Activated CD4-positive, alpha-beta memory T cell treated with anti-CD3 and anti-CD28 coated beads for 36 hours (primary cell): ENCODE measurements at regions not wholly inside any gene's neighbourhood (a gene's known extent, or its start where the extent isn't known, plus 50 kb on each side); places are given as distances from the start of the nearest gene placed in this dataset.
"Not testable (repeated sequence)": the region's sequence is repeated elsewhere in the genome, so short reads cannot be mapped to it uniquely, and the experiment has no call there.

Experiments used
- CTCF ChIA-PET: fragments of 350-600 bp; sonication (Branson Sonifier 250); formaldehyde crosslinking; loops from one replicate; lab custom pipeline; 2021; ENCODE audit warnings: antibody characterized with exemption, inconsistent platforms; lab: Charles Lee
- POLR2A ChIA-PET: fragments of 350-600 bp; sonication (Branson Sonifier 250); formaldehyde crosslinking; loops from one replicate; lab custom pipeline; 2021; ENCODE audit warnings: antibody characterized with exemption; lab: Charles Lee
- DNase-seq: peaks from one replicate; pipeline ENCODE4 v3.0.0-alpha.2; 2020
- H3K27ac Mint-ChIP-seq: one replicate; pipeline ENCODE4 v1.8.0; 2021; ENCODE audit warnings: mixed read lengths
- H3K27me3 Mint-ChIP-seq: one replicate; pipeline ENCODE4 v1.8.0; 2021; ENCODE audit warnings: mixed read lengths
- H3K36me3 Mint-ChIP-seq: one replicate; pipeline ENCODE4 v1.8.0; 2021; ENCODE audit warnings: mixed read lengths
- H3K4me1 Mint-ChIP-seq: one replicate; pipeline ENCODE4 v1.8.0; 2021; ENCODE audit warnings: low read depth, mixed read lengths
- H3K4me3 Mint-ChIP-seq: one replicate; pipeline ENCODE4 v1.8.0; 2021; ENCODE audit warnings: mild to moderate bottlenecking, mixed read lengths
- H3K9me3 Mint-ChIP-seq: one replicate; pipeline ENCODE4 v1.8.0; 2021; ENCODE audit warnings: mixed read lengths
- intact Hi-C: fragments of 100-400 bp; cut with micrococcal nuclease; formaldehyde crosslinking; loops from one replicate; pipeline ENCODE4 v1.15.1; 2023

DNA sequence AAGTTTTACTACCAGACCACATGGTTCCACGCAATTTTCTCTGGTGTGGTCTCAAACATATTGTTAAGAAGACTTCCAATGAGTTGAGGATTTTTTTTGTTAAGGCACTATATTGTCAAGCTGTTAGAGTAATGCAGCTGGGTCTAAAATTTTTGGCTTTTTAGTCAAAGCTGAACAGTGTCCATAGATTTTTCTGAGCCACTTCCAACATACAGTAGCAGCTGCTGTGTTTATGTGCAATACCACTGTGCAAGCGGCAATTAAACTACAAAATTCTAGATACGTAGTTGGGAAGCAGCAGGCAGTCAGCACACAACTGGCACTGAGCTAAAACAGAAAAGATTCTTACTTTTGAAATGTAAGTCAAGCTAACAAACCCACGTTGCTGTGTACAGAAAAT lies 1551.1 kb upstream of the AGA start:
- POLR2A ChIA-PET: no interaction called here

DNA sequence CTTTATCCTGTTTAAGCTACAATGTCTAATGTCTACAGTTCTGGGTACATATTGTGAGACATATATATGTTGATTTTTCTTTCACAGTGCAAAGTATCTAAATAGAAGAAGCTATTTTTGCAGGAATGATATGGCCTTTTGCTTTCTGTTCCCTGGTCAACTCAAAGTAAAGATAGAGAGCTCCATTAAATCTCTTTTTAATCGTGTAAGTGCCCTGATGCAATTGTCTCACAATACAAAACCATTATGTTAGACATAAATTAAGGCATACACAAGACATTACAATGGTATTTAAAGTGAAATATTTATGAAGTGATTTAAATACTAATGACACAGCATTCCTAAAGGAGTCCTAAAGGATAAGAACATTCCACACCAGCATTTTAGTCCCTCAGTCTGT lies 1559.7 kb upstream of the AGA start:
- no peaks in the 10 kb centered on the region for H3K9me3 Mint-ChIP-seq
- intact Hi-C loops: no loop called here
- CTCF ChIA-PET: no interaction called here

More for the DNA sequence above, 1551.1 kb upstream of the AGA start:
- no peak for DNase-seq
- H3K27me3 Mint-ChIP-seq: no peaks in the 10 kb centered on the region
- intact Hi-C loops: no loop called here
- no peaks in the 10 kb centered on the region for H3K4me1 Mint-ChIP-seq
- no peak overlapping the region for H3K27ac Mint-ChIP-seq
- CTCF ChIA-PET: no interaction called here
- no peak overlapping the region for H3K4me3 Mint-ChIP-seq
- H3K9me3 Mint-ChIP-seq: peaks cover 2% of the 10 kb centered on the region
- H3K36me3 Mint-ChIP-seq: no peaks in the 10 kb centered on the region

DNA sequence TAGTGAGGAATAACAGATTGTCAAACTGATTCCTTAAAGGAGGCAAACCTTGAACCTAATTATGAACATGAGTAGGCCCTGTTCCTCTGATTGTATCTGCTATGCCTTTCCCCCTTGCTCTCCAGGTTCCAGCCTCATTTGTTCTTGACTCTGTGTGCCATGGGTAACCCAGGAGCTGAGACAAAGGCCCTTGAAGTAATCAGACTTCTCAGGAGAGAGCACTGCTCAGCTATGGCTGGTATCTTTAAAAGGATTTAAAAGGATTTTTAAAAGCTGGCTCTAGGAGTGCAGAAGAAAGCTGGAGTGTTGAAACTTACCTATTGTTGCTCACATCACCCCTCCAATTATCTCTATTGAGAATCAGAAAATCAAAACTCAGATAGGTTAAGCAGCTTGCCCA lies 1565.5 kb upstream of the AGA start:
- H3K9me3 Mint-ChIP-seq: peaks cover 2% of the 10 kb centered on the region

More for the DNA sequence above, 1559.7 kb upstream of the AGA start:
- no peak overlapping the region for H3K27ac Mint-ChIP-seq
- POLR2A ChIA-PET: no interaction called here
- DNase-seq: no peak
- no peaks in the 10 kb centered on the region for H3K4me1 Mint-ChIP-seq
- no peak overlapping the region for H3K4me3 Mint-ChIP-seq
- H3K27me3 Mint-ChIP-seq: no peaks in the 10 kb centered on the region
- no peaks in the 10 kb centered on the region for H3K36me3 Mint-ChIP-seq

DNA sequence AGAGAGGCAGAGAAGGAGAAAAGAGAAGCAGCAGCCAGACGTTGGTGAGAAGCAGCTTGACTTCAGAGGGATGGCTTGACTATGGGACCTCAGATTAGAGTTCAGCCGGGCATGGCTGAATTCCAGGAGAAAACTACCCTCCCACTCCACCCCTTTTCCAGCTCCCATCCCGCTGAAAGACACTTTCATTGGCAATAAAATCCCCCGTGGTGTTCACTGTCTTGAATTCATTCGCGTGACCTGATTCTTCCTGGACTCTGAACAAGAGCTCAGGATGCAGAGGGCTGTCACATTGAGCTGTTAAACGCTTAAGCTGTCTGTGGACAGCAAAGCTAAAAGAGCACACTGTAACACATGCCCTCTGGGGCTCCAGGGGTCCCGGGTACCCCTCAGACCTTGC lies 1575.3 kb upstream of the AGA start:
- no peak overlapping the region for H3K27ac Mint-ChIP-seq
- no peaks in the 10 kb centered on the region for H3K27me3 Mint-ChIP-seq
- H3K4me3 Mint-ChIP-seq: no peak overlapping the region
- intact Hi-C loops: no loop called here
- POLR2A ChIA-PET: no interaction called here
- CTCF ChIA-PET: no interaction called here
- no peaks in the 10 kb centered on the region for H3K36me3 Mint-ChIP-seq
- no peaks in the 10 kb centered on the region for H3K4me1 Mint-ChIP-seq
- no peak for DNase-seq
- H3K9me3 Mint-ChIP-seq: peaks cover 12% of the 10 kb centered on the region

More for the DNA sequence above, 1565.5 kb upstream of the AGA start:
- Mint-ChIP-seq H3K27ac (no peak overlapping the region), H3K36me3 (no peaks in the 10 kb centered on the region), H3K27me3 (no peaks in the 10 kb centered on the region), H3K4me3 (no peak overlapping the region), H3K4me1 (no peaks in the 10 kb centered on the region)
- ChIA-PET CTCF (no interaction called here), POLR2A (no interaction called here)
- intact Hi-C loops: no loop called here
- DNase-seq: no peak

DNA sequence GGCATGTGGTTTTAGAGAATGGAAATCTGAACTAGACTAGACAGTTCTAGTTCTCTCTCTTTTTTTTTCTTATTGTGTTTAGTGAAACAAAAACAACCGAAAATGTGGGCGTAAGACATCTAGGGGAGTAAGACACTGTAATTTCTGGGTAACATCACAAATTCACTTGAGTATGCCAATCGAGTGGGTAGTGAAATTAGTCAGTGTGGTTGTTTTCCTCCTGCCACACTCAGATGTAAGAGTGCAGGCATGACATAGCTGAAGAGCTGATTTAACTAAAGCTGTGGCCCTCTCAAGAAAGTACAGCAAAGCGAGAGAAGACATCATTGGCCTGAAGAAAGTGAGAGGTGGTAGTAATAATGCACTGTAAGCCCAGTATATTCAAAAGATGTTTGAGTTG lies 1585.3 kb upstream of the AGA start:
- H3K27ac Mint-ChIP-seq: no peak overlapping the region
- H3K4me3 Mint-ChIP-seq: no peak overlapping the region
- no peaks in the 10 kb centered on the region for H3K36me3 Mint-ChIP-seq
- H3K27me3 Mint-ChIP-seq: no peaks in the 10 kb centered on the region
- intact Hi-C loops: no loop called here
- peaks cover 20% of the 10 kb centered on the region for H3K9me3 Mint-ChIP-seq
- no peak for DNase-seq
- CTCF ChIA-PET: no interaction called here
- no peaks in the 10 kb centered on the region for H3K4me1 Mint-ChIP-seq
- POLR2A ChIA-PET: no interaction called here

DNA sequence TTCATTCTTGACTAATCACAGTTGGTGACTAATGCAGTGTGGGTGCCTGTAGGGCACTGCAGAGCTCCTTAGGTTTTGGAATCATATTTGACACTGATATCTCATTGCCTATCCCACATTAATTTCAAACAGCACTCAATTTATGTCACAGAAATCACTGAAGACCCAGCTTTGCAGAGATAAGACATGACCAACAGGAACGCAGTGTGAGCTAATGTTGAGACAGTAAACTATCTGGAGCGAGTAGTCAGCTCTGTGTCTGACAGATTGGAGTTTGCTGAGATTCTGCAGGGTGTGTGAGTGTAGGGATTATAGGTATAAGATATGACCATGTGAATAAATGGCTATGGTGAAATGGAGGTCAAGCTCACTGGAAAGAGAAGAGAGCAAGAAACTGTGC lies 1586.1 kb upstream of the AGA start:
- CTCF ChIA-PET: no interaction called here
- Mint-ChIP-seq H3K27me3 (no peaks in the 10 kb centered on the region), H3K9me3 (peaks cover 23% of the 10 kb centered on the region), H3K36me3 (no peaks in the 10 kb centered on the region), H3K4me3 (no peak overlapping the region), H3K27ac (no peak overlapping the region), H3K4me1 (no peaks in the 10 kb centered on the region)
- intact Hi-C loops: no loop called here
- DNase-seq: no peak
- POLR2A ChIA-PET: no interaction called here

DNA sequence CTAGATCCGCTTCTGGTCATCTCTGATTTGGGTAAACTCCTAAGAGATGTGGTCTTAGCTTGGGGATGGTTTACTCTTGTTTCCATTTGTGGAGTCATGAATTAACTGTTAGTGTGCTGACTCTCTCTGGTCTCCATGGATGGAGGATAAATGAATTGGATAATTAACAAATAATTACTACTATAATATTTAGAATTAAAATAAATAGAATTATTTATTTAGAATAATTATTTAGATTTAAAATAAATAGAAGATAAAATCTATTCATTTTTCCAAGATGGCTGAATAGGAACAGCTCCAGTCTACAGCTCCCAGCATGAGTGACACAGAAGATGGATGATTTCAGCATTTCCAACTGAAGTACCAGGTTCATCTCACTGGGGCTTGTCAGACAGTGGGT lies 1587.4 kb upstream of the AGA start:
- ChIA-PET POLR2A (no interaction called here), CTCF (no interaction called here)
- H3K4me3 Mint-ChIP-seq: no peak overlapping the region
- intact Hi-C loops: no loop called here
- H3K4me1 Mint-ChIP-seq: no peaks in the 10 kb centered on the region
- H3K36me3 Mint-ChIP-seq: no peaks in the 10 kb centered on the region
- no peaks in the 10 kb centered on the region for H3K27me3 Mint-ChIP-seq
- H3K27ac Mint-ChIP-seq: no peak overlapping the region
- H3K9me3 Mint-ChIP-seq: peaks cover 27% of the 10 kb centered on the region
- DNase-seq: no peak

DNA sequence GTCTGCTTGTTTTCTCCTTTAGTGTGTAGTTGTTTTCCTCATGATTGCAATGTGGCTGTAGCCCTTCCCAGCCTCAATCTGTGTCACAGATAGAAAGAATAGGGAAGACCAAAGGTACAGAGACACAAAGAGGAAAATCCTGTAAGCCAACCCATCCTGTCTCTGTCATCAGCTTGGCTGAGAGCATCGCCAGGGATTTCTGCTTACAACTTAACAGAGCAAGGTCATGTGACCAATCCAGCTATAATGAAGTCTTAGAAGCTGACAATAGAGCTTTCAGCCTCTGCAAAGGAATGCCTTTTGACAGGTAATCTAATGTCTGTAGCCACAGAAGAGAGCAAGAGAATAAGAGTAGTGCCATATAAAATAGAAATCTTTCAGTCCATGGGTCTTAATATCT lies 1598.0 kb upstream of the AGA start:
- Mint-ChIP-seq H3K27me3 (no peaks in the 10 kb centered on the region), H3K27ac (no peak overlapping the region), H3K36me3 (no peaks in the 10 kb centered on the region), H3K4me1 (no peaks in the 10 kb centered on the region), H3K9me3 (peaks cover 4% of the 10 kb centered on the region), H3K4me3 (no peak overlapping the region)
- intact Hi-C loops: no loop called here
- POLR2A ChIA-PET: no interaction called here
- no peak for DNase-seq
- CTCF ChIA-PET: no interaction called here

DNA sequence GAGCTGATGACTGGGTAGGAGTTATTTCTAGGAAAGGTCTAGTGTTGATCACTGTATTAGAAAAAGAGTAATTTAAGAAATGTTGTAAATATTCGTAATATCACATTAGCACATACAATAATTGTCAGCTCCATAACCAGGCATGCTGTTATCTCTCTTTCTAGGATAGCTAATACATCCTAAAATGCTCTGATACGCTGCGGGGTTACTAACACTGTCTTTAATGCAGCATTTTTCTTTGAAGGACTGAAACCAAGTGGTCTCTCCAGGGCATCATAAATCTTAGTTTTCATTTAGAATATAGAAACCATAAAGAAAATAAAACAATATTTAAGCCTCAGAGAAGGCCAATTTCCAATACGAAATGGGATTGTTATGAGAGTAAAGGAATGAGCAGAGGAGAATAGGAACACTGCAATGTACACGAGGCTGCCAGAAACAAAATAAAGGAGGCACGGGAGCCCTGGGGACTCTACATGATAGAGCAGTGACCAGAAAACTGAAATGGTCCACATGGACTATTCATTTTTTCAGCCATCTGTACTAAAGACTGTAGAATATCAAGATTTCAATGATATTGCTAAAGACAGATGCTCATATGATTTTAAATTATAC lies 1606.7 kb upstream of the AGA start:
- Mint-ChIP-seq H3K4me1 (no peaks in the 10 kb centered on the region), H3K27me3 (no peaks in the 10 kb centered on the region), H3K9me3 (peaks cover 15% of the 10 kb centered on the region), H3K36me3 (no peaks in the 10 kb centered on the region), H3K4me3 (no peak overlapping the region), H3K27ac (no peak overlapping the region)
- ChIA-PET POLR2A (no interaction called here), CTCF (no interaction called here)
- intact Hi-C loops: no loop called here
- no peak for DNase-seq

DNA sequence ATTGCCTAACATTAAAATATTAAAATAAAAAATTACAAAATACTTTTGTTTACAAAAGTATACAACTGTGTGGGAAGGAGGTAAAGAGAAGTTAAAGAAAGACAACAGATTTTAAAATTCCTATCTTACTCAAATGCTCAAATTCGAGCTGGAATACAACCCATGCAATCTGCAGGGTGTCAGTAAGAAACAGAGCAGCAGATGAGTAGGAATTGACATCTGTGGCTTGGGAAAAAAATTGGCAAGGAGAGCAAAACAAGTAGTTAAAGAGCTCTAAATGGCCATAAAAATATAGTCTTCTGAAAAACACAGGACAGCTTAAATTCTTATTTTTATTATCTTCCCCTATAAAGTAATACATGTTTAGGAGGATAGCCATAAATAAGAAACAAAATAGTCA lies 1609.0 kb upstream of the AGA start:
- ChIA-PET POLR2A (interaction anchor here (0.6 kb wide), 1 partner anchor 98 kb away, joined by 3 read pairs; no protein-coding TSS in a partner anchor), CTCF (no interaction called here)
- no peaks in the 10 kb centered on the region for H3K36me3 Mint-ChIP-seq
- no peak overlapping the region for H3K4me3 Mint-ChIP-seq
- H3K27me3 Mint-ChIP-seq: no peaks in the 10 kb centered on the region
- no peak overlapping the region for H3K27ac Mint-ChIP-seq
- intact Hi-C loops: no loop called here
- no peaks in the 10 kb centered on the region for H3K4me1 Mint-ChIP-seq
- no peak for DNase-seq
- H3K9me3 Mint-ChIP-seq: peaks cover 13% of the 10 kb centered on the region

DNA sequence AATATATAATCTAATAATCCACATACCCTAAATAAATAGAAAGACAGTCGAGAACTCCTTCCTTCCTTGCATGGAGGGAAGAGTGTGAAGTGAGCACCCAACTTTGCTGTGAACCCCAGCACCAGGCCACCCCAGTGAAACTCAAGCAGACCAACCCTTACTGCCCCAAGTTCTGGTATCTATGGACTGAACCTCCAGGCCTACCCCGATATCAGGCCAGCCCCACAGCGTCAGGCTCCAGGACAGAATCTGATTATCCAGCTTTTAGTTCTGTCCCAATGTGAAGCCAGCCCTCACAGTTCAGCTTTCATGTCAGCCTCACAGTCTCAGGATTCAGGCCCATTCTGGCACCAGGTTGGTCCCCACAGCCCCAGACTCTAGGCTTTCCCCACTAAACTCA lies 1617.2 kb upstream of the AGA start:
- POLR2A ChIA-PET: interaction anchor here (0.6 kb wide), 1 partner anchor 738 kb away, joined by 5 read pairs; no protein-coding TSS in a partner anchor
- H3K4me3 Mint-ChIP-seq: no peak overlapping the region
- no peaks in the 10 kb centered on the region for H3K27me3 Mint-ChIP-seq
- no peaks in the 10 kb centered on the region for H3K4me1 Mint-ChIP-seq
- CTCF ChIA-PET: no interaction called here
- DNase-seq: no peak
- no peaks in the 10 kb centered on the region for H3K36me3 Mint-ChIP-seq
- H3K9me3 Mint-ChIP-seq: peaks cover 7% of the 10 kb centered on the region
- intact Hi-C loops: no loop called here
- H3K27ac Mint-ChIP-seq: no peak overlapping the region

DNA sequence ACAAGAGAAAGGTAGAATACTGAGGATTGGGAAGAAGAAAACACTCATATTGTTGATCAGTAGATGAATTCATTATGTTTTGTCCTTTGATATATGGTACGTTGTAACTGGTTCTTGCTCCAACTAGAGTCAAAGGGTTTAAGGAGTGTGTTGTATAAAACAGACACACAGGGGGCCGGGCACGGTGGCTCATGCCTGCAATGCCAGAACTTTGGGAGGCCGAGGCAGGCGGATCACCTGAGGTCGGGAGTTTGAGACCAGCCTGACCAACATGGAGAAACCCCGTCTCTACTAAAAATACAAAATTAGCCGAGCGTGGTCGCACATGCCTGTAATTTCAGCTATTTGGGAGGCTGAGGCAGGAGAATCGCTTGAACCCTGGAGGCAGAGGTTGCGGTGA lies 1624.0 kb upstream of the AGA start:
- DNase-seq, H3K9me3 Mint-ChIP-seq, H3K27me3 Mint-ChIP-seq, CTCF ChIA-PET, intact Hi-C loops, POLR2A ChIA-PET, H3K36me3 Mint-ChIP-seq, H3K4me3 Mint-ChIP-seq, H3K4me1 Mint-ChIP-seq, H3K27ac Mint-ChIP-seq: not testable (repeated sequence)

DNA sequence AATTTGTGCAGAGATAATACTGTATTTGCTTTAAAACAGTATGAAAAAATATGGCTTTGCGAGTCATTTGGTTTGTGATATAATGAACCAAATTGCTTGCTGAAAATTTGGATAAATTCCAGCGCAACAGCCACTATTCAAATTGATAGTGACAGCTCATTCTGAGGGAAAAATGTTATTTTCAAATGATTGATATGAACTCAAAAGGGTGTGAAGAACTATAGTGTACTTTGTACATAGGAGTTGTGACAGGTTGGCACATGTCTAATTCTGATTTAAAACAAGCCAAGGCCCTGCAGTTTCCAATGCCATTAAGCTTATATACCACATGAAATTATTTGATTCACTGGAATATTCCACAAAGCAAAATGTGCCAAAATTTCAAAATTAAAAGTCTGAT lies 1628.9 kb upstream of the AGA start:
- H3K27ac Mint-ChIP-seq: no peak overlapping the region
- CTCF ChIA-PET: no interaction called here
- intact Hi-C loops: no loop called here

More for the DNA sequence above, 1628.9 kb upstream of the AGA start:
- H3K4me1 Mint-ChIP-seq: no peaks in the 10 kb centered on the region
- peaks cover 12% of the 10 kb centered on the region for H3K9me3 Mint-ChIP-seq
- no peaks in the 10 kb centered on the region for H3K27me3 Mint-ChIP-seq
- H3K36me3 Mint-ChIP-seq: no peaks in the 10 kb centered on the region
- H3K4me3 Mint-ChIP-seq: no peak overlapping the region
- POLR2A ChIA-PET: no interaction called here
- DNase-seq: no peak
